GM19372 (cell line): ENCODE measurements at regions not wholly inside any gene's neighbourhood (a gene's known extent, or its start where the extent isn't known, plus 50 kb on each side); places are given as distances from the start of the nearest gene placed in this dataset.

Source experiments
- ATAC-seq: cut with Tn5 transposase; IDR thresholded peaks from one replicate; pipeline ENCODE4 v1.9.1; 2021; ENCODE audit warnings: mild to moderate bottlenecking, low read depth, moderate library complexity; ENCODE audit not compliant: unreplicated experiment

GRCh38 chr2:9107168-9108025 lies 99.2 kb upstream of the ASAP2 start:
- no peak for ATAC-seq

- ATAC-seq = no peak
Observed at GRCh38 chr2:9106338-9107167, 100.1 kb upstream of the ASAP2 start.

GRCh38 chr2:9105601-9106337 lies 100.8 kb upstream of the ASAP2 start:
- no peak for ATAC-seq

GRCh38 chr2:9103663-9104277 lies 100.3 kb upstream of the MBOAT2 start:
- no peak for ATAC-seq

- ATAC-seq = no peak
Observed at GRCh38 chr2:9102861-9103662, 99.6 kb upstream of the MBOAT2 start.

GRCh38 chr2:9101763-9102425 lies 98.4 kb upstream of the MBOAT2 start:
- no peak for ATAC-seq

- peak; percentile 42 for ATAC-seq
Observed at GRCh38 chr2:9100080-9100876, 96.8 kb upstream of the MBOAT2 start.

- ATAC-seq = peak; percentile 72
Observed at GRCh38 chr2:9099341-9099751, 95.9 kb upstream of the MBOAT2 start.

- ATAC-seq = no peak
Observed at GRCh38 chr2:9097892-9098291, 94.4 kb upstream of the MBOAT2 start.

GRCh38 chr2:9097239-9097638 lies 93.8 kb upstream of the MBOAT2 start:
- no peak for ATAC-seq

- ATAC-seq = no peak
Observed at GRCh38 chr2:9096761-9097160, 93.3 kb upstream of the MBOAT2 start.

- no peak for ATAC-seq
Observed at GRCh38 chr2:9095690-9096089, 92.2 kb upstream of the MBOAT2 start.

- ATAC-seq = no peak
Observed at GRCh38 chr2:9095226-9095625, 91.7 kb upstream of the MBOAT2 start.

GRCh38 chr2:9094117-9094516 lies 90.6 kb upstream of the MBOAT2 start:
- ATAC-seq = no peak

GRCh38 chr2:9093324-9093723 lies 89.8 kb upstream of the MBOAT2 start:
- ATAC-seq = no peak

GRCh38 chr2:9092383-9093282 lies 89.1 kb upstream of the MBOAT2 start:
- ATAC-seq = peak; percentile 77

- peak; percentile 4 for ATAC-seq
Observed at GRCh38 chr2:9091811-9092210, 88.3 kb upstream of the MBOAT2 start.
